Spleen (tissue), 11 donors: ENCODE measurements at regions not wholly inside any gene's neighbourhood (a gene's known extent, or its start where the extent isn't known, plus 50 kb on each side); places are given as distances from the start of the nearest gene placed in this dataset.

Experiments used
- DNase-seq: peaks from one replicate; pipeline ENCODE4 v3.0.0-alpha.2; 2020
- H3K27ac ChIP-seq, 8 donors: fragments of 200-600 bp; sonication (generic) in 7 of 8; 1 replicate in 4 of 8; 2 replicates in 4 of 8; pipeline versions ENCODE4 v1.5.0 to v1.8.0; 2016 to 2021; ENCODE audit warnings: inconsistent platforms in 4 of 8, mild to moderate bottlenecking in 4 of 8, moderate library complexity in 1 of 8
- H3K27me3 ChIP-seq, 7 donors: fragments of 200-600 bp; sonication (generic) in 6 of 7; replicated peaks in 1 of 7; 1 replicate in 4 of 7; 2 replicates in 3 of 7; pipeline versions ENCODE4 v1.5.0 to v1.8.0; 2016 to 2021; ENCODE audit warnings: inconsistent platforms in 3 of 7, mild to moderate bottlenecking in 1 of 7
- H3K36me3 ChIP-seq, 6 donors: fragments of 200-600 bp; sonication (generic) in 5 of 6; 1 replicate in 4 of 6; 2 replicates in 2 of 6; pipeline versions ENCODE4 v1.5.0 to v1.8.0; 2016 to 2021; ENCODE audit warnings: inconsistent platforms in 2 of 6
- H3K4me1 ChIP-seq, 6 donors: fragments of 200-600 bp; sonication (generic) in 5 of 6; 1 replicate in 3 of 6; 2 replicates in 3 of 6; pipeline versions ENCODE4 v1.5.0 to v1.8.0; 2016 to 2021; ENCODE audit warnings: inconsistent platforms in 3 of 6
- H3K4me3 ChIP-seq, 8 donors: fragments of 200-600 bp; sonication (generic) in 7 of 8; 1 replicate in 4 of 8; 2 replicates in 4 of 8; pipeline versions ENCODE4 v1.5.0 to v1.8.0; 2016 to 2021; ENCODE audit warnings: inconsistent platforms in 4 of 8, mild to moderate bottlenecking in 4 of 8, moderate library complexity in 2 of 8
- H3K9me3 ChIP-seq, 8 donors: fragments of 200-600 bp; sonication (generic) in 7 of 8; 1 replicate in 4 of 8; 2 replicates in 4 of 8; pipeline versions ENCODE4 v1.5.0 to v1.8.0; 2016 to 2021; ENCODE audit warnings: inconsistent platforms in 4 of 8
- POLR2A ChIP-seq, 3 donors: fragments of 450-650 bp; IDR thresholded peaks; one replicate each; pipeline ENCODE4 v1.5.1; 2017; ENCODE audit warnings: antibody characterized with exemption in 3 of 3, mild to moderate bottlenecking in 1 of 3
- POLR2AphosphoS5 ChIP-seq, 3 donors: sonication (generic); formaldehyde crosslinking; IDR thresholded peaks; one replicate each; pipeline ENCODE4 v1.5.1; 2017; ENCODE audit warnings: antibody characterized with exemption in 3 of 3
- WGBS, 5 donors: extraction: QIAGEN DNeasy Blood & Tissue Kit in 3 of 5; methylation state at CpG; one replicate each; pipeline versions ENCODE4 v1.1.5 to v1.1.7; 2013 to 2018; 5-methylcytosine and 5-hydroxymethylcytosine counted together
- intact Hi-C: fragments of 100-400 bp; cut with DNase I; formaldehyde crosslinking; loops from one replicate; pipeline ENCODE4 v1.15.0; 2023; ENCODE audit warnings: low total_unique reads
- TF ChIP-seq, protein P1 (sequence below), 11 experiments: fragments of 200-600 bp in 7 of 11; fragments of 450-650 bp in 4 of 11; sonication (generic) in 4 of 11; IDR thresholded peaks in 8 of 11; conservative IDR thresholded peaks in 3 of 11; 1 replicate in 7 of 11; 2 replicates in 4 of 11; pipeline versions ENCODE4 v1.4.0 to v1.8.0; 2016 to 2021; ENCODE audit warnings: antibody characterized with exemption in 11 of 11, inconsistent platforms in 4 of 11, mild to moderate bottlenecking in 1 of 11
- donor health status: healthy with polysubstance abuse.
- donor health status: DM: no; HTN: no; CAD: no; lungs with moderate emphysema.
- donor health status: DM: no; HTN: no; CAD: no.
- donor health status: Bipolar disorder and iron deficiency.
- donor health status: healthy.
- donor health status: DM: no; HTN: no; CAD: no.
- donor health status: DM: yes; HTN: yes; CAD: no.

DNA sequence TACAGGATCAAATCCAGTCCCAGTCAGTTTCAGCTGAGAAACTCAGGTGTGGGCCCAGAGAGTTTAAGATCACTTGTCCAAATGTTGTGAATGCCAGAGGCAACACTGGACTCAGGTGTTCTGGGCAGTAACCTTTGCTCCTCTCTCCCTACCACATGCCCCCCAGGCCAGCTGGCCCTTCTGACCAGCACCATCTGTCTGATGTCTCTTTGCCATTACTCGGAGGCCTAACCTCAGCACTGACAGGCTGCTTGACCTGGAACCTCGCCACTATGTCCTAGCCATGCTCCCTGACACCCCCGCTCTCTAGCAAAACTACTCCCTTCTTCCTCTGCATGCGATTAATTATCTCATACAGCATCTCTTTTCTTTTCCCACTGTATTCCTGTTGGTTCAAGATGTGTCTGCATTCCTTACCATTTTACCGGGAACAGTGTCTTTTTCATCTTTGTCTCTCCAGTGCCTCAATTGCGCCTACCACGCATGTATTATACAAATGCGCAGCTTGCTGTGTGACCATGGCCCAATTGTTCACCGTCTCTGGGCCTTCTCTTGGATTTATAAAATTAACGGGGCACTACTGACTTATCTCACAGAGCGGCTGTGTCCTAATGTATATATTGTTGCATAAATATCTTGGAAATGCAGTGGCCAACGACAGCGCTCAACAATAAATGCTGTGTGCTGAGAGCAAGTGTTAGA, 159.5 kb upstream of the IRF2BP2 start:
- peaks cover 12 to 64% (median 50%) of the 10 kb centered on the region in 6 donors for H3K4me1 ChIP-seq
- no peak overlapping the region for H3K4me3 ChIP-seq
- no peaks in the 10 kb centered on the region for H3K36me3 ChIP-seq
- TF ChIP-seq, protein P1, sequence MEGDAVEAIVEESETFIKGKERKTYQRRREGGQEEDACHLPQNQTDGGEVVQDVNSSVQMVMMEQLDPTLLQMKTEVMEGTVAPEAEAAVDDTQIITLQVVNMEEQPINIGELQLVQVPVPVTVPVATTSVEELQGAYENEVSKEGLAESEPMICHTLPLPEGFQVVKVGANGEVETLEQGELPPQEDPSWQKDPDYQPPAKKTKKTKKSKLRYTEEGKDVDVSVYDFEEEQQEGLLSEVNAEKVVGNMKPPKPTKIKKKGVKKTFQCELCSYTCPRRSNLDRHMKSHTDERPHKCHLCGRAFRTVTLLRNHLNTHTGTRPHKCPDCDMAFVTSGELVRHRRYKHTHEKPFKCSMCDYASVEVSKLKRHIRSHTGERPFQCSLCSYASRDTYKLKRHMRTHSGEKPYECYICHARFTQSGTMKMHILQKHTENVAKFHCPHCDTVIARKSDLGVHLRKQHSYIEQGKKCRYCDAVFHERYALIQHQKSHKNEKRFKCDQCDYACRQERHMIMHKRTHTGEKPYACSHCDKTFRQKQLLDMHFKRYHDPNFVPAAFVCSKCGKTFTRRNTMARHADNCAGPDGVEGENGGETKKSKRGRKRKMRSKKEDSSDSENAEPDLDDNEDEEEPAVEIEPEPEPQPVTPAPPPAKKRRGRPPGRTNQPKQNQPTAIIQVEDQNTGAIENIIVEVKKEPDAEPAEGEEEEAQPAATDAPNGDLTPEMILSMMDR (IDR thresholded peaks at IDR 0.05 in 8 of 11, conservative IDR thresholded peaks at IDR 0.05 in 3 of 11) = no peak
- TF ChIP-seq POLR2AphosphoS5 (IDR thresholded peaks at IDR 0.05) = no peak
- TF ChIP-seq POLR2A (IDR thresholded peaks at IDR 0.05) = no peak
- H3K9me3 ChIP-seq = no peaks in the 10 kb centered on the region
- no peak for DNase-seq
- intact Hi-C loops = no loop called here
- WGBS, 5 donors = 88 to 94% (median 92%) methylated on average over 13 of the region's 13 CpGs
- no peaks in the 10 kb centered on the region for H3K27me3 ChIP-seq
- peak overlapping the region in 1 of 8 donors; percentile 53 for H3K27ac ChIP-seq

DNA sequence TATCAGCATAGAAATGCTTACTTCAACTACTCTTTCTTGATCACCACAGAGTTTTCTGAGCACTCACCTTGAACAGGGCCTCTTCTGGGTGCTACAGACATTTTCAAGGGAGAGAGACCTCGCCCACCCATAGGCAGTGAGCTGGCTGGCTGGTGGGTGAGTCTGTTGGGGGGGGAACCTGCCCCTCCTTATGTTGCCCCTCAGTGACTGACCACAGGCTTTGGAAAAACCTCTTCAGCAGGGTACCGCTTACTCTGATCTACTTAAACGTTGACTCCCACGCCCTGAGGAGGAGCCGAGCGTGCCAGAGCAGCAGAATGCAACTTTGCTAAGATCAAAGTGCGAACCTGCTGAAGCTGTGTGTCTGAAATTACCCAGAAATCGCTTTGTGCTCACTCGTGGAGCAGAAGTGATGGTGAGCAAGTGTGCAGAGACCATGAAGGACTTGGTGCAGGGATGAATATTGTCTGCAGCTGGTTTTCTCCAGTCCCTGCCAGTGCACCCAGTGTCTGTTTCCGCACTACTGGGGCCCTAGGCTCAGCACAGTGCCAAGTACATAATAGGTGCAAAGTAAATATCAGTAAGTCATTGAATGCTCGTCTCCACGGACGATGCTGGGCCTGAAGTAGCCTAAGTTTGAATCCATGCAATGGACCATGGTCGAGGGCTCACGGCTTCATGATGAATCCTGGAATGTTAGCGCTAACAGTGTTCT, 158.7 kb upstream of the IRF2BP2 start:
- Histone ChIP-seq H3K27ac (peak overlapping the region in 4 of 8 donors; percentile 1 to 53 (median 25)), H3K4me1 (peaks cover 16 to 69% (median 57%) of the 10 kb centered on the region in 6 donors), H3K9me3 (no peaks in the 10 kb centered on the region), H3K27me3 (no peaks in the 10 kb centered on the region), H3K36me3 (no peaks in the 10 kb centered on the region), H3K4me3 (no peak overlapping the region)
- no peak for DNase-seq
- TF ChIP-seq, protein P1 (IDR thresholded peaks at IDR 0.05 in 8 of 11, conservative IDR thresholded peaks at IDR 0.05 in 3 of 11) = no peak
- no peak for TF ChIP-seq POLR2A (IDR thresholded peaks at IDR 0.05)
- TF ChIP-seq POLR2AphosphoS5 (IDR thresholded peaks at IDR 0.05) = no peak
- 65 to 87% (median 82%) methylated on average over 15 to 16 of the region's 16 CpGs for WGBS, 5 donors
- intact Hi-C loops = no loop called here

DNA sequence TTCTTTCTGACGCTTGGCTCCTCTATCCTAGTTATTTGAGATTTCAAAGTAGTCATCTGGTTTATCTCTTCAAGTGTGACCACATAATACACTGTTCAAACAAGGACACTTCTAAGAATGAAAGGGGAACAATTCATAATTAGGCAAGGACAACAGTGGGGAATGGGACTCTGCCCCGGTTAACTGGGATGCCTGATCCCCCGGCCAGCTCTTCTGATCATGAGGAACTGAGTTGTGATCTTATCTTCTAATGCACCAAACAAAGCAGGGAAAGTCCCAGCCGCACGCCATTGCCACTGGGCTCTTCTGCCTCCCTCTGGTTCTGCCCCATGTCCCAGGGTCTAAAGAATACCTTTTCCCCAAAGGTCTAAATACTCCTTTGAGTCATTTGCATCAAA, 158.2 kb upstream of the IRF2BP2 start:
- peaks cover 16 to 70% (median 60%) of the 10 kb centered on the region in 6 donors for H3K4me1 ChIP-seq
- H3K27ac ChIP-seq = peak overlapping the region in 3 of 8 donors; percentile 1 to 53 (median 26)
- no peaks in the 10 kb centered on the region for H3K27me3 ChIP-seq
- H3K4me3 ChIP-seq = no peak overlapping the region
- no peaks in the 10 kb centered on the region for H3K36me3 ChIP-seq
- WGBS, 5 donors = 47 to 58% (median 52%) methylated on average over 5 of the region's 5 CpGs
- intact Hi-C loops = no loop called here
- TF ChIP-seq, protein P1 (IDR thresholded peaks at IDR 0.05 in 8 of 11, conservative IDR thresholded peaks at IDR 0.05 in 3 of 11) = no peak
- no peak for TF ChIP-seq POLR2A (IDR thresholded peaks at IDR 0.05)
- DNase-seq = no peak
- H3K9me3 ChIP-seq = no peaks in the 10 kb centered on the region

DNA sequence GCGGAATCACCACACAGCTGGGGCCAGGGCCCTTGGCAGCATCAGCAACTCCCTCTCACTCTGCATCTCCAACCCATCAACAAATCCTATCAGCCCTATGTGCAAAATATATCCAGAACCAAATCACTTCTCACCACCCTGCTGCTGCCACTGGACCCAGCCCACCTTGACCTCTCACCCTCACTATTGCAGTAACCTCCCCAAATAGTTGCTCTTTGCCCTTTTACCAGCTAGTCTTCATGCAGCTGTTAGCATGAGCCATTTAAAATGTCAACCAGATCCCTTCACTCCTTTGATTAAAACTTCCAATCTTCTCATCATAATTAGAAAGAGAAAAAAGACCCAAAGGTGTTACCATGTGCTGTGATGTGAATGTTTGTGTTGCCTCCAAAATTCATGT, 155.7 kb upstream of the IRF2BP2 start:
- intact Hi-C loops = no loop called here
- no peak for DNase-seq
- TF ChIP-seq POLR2A (IDR thresholded peaks at IDR 0.05) (no peak), POLR2AphosphoS5 (IDR thresholded peaks at IDR 0.05) (no peak)
- TF ChIP-seq, protein P1 (IDR thresholded peaks at IDR 0.05 in 8 of 11, conservative IDR thresholded peaks at IDR 0.05 in 3 of 11) = no peak

More for the DNA sequence above, 155.7 kb upstream of the IRF2BP2 start:
- H3K9me3 ChIP-seq = no peaks in the 10 kb centered on the region
- no peaks in the 10 kb centered on the region for H3K36me3 ChIP-seq
- WGBS, 5 donors = 89 to 100% (median 97%) methylated on average over 1 of the region's 1 CpG
- no peak overlapping the region for H3K27ac ChIP-seq
- H3K4me3 ChIP-seq = no peak overlapping the region
- peaks cover 4 to 58% (median 42%) of the 10 kb centered on the region in 6 donors for H3K4me1 ChIP-seq
- H3K27me3 ChIP-seq = no peaks in the 10 kb centered on the region
